Fibroblast of villous mesenchyme (primary cell): ENCODE measurements at regions not wholly inside any gene's neighbourhood (a gene's known extent, or its start where the extent isn't known, plus 50 kb on each side); places are given as distances from the start of the nearest gene placed in this dataset.
"Not testable (repeated sequence)": the region's sequence is repeated elsewhere in the genome, so short reads cannot be mapped to it uniquely, and the experiment has no call there.

Source experiments
- DNase-seq: peaks from one replicate; pipeline ENCODE4 v3.0.0-alpha.2; 2010; ENCODE audit warnings: low read depth
- H3K4me3 ChIP-seq: 2 replicates; pipeline ENCODE4 v1.5.1; 2011; ENCODE audit warnings: low read depth, mild to moderate bottlenecking, low read length
- TF ChIP-seq, protein P1 (sequence below): IDR thresholded peaks from 2 replicates; pipeline ENCODE4 v1.5.1; 2012; ENCODE audit warnings: low read depth, mild to moderate bottlenecking, low read length; ENCODE audit not compliant: insufficient read depth

DNA sequence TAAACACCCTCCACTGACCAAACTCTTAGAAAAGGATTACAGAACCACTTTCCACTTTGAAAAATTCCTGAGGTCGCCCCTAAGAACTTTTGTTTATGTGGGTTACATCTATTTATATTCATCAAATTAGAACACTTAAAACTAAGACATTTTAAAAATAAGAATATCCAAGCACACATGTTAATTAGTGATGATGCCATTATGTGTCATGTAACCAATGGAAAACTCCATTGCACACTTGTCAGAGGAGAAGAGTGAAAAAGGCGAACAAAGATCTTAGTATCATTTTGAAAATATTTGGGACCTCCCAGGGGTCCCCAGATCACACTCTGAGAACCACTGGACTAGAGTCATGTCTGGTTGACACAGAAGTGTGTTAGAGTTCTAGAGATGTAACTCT is 882.4 kb upstream of the AMELY start:
- TF ChIP-seq, protein P1, sequence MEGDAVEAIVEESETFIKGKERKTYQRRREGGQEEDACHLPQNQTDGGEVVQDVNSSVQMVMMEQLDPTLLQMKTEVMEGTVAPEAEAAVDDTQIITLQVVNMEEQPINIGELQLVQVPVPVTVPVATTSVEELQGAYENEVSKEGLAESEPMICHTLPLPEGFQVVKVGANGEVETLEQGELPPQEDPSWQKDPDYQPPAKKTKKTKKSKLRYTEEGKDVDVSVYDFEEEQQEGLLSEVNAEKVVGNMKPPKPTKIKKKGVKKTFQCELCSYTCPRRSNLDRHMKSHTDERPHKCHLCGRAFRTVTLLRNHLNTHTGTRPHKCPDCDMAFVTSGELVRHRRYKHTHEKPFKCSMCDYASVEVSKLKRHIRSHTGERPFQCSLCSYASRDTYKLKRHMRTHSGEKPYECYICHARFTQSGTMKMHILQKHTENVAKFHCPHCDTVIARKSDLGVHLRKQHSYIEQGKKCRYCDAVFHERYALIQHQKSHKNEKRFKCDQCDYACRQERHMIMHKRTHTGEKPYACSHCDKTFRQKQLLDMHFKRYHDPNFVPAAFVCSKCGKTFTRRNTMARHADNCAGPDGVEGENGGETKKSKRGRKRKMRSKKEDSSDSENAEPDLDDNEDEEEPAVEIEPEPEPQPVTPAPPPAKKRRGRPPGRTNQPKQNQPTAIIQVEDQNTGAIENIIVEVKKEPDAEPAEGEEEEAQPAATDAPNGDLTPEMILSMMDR, result no peak
- H3K4me3 ChIP-seq, result no peak overlapping the region
- DNase-seq, result peak; percentile 19

DNA sequence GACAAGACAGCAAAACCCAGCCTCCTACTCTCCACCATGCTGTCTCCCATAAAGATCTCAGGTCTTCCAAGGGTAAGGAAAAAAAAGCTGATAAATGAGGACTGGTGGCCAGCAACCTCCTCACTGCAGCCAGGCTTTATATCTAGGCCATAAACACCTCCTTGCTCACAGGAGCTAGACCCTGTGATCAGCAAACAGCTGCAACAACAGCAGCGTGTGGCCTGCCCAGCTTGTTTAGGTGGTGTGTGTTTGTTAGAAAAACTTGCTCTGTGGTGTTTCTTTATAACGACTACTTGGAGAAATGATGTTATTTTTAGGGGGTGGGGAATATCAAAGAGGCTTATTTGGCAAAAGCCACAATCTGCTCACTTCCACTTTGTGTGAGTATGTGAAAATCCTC is 880.9 kb upstream of the AMELY start:
- TF ChIP-seq, protein P1, result no peak
- no peak overlapping the region for H3K4me3 ChIP-seq
- no peak for DNase-seq

DNA sequence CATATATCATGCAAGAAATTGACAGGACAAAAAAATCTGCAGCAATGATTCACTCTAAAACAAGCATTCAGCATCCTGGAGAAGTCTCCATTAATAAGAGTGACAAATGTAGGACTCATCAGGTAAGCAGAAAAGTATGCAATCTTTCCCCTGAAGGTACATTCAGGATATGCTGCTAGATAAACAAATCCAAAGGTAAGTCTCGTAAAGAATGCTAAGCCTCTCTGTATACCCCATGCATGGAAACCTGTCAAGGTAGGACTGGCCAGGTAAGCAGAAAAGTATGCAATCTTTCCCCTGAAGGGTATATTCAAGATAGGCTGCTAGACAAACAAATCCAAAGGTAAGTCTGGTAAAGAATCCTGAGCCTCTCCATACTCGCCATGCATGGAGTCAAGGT is 869.9 kb upstream of the AMELY start:
- no peak for DNase-seq
- TF ChIP-seq, protein P1, result no peak
- no peak overlapping the region for H3K4me3 ChIP-seq

DNA sequence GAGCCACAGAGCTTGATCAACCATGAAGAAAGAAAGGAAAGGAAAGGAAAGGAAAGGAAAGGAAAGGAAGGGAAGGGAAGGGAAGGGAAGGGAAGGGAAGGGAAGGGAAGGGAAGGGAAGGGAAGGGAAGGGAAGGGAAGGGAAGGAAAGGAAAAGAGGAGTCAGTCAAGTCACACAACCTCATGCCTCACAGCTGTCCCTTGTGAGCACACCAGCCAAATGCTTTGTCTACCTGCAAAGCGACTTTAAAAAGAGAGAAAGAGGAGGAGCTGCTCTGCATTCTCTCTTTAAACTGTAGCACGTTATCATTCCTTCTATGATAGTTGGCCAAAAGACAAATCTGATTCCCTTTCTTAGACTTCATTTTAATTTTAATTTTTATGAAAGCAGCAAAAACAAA is 863.9 kb upstream of the AMELY start:
- not testable (repeated sequence) for H3K4me3 ChIP-seq, DNase-seq

DNA sequence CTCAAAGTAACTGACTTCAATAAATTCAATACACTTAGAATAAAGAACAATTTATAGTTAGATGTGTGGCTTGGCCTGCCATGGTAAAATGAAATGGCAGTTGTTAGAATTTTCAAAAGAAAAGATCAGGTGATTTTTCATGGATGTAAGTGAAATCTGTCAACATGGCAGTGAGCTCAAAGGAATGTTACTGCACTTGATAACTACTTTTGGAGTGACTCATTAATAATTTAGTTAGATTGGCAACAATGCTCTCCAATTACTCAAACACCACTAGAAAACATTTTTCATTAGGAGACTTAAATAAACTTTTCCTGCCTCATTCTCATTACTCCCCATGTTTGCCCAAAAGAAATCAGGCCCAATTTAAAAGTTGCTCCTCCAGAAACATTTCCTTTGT is 860.2 kb upstream of the AMELY start:
- no peak for DNase-seq
- TF ChIP-seq, protein P1, result no peak
- no peak overlapping the region for H3K4me3 ChIP-seq

DNA sequence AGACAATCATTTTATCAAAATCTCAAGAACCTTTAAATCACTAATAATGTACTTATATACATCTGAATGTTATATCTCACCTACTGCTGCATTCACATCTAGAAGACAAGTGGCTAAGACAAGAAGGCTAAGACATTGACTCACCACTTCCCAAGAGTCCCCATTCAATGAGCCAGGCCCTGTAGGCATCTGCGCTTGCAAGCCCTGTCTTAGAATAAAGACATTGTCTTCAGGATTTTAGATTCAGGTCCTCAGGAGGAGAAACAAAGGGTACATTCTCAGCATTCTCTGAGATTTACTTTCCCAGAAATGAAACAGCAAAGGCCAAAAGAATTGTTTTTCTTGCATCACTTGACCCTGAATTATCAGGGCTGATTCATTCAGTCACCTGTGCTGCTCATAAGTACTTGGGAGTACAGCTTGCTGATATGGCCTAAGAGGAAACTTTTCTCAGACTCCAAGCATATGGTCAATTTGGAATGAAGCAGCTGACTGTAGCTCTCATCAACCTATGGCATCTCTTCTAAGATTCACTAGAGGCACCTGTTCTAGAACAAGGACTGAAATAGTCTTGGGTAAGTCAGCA is 858.3 kb upstream of the AMELY start:
- DNase-seq, result no peak
- TF ChIP-seq, protein P1, result no peak
- no peak overlapping the region for H3K4me3 ChIP-seq

DNA sequence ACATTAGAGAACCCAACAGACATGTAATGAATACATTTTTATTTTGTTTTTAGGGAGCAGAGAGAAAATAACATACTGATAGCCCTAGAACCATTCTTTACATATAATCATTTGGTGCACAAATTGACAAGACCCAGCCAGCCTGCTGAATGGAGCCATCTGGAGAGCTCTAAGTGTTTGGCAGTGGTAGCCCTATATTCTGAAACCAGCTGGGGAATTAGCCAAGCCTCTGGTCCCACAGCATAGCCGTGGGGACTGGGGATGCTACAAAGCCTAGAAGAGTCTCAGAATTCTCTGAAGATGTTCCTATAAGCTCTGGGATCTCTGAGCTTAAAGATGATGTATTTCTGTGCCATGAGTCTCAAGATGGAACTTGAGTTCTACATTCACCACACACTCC is 857.3 kb upstream of the AMELY start:
- DNase-seq, result no peak
- no peak overlapping the region for H3K4me3 ChIP-seq
- TF ChIP-seq, protein P1, result no peak

DNA sequence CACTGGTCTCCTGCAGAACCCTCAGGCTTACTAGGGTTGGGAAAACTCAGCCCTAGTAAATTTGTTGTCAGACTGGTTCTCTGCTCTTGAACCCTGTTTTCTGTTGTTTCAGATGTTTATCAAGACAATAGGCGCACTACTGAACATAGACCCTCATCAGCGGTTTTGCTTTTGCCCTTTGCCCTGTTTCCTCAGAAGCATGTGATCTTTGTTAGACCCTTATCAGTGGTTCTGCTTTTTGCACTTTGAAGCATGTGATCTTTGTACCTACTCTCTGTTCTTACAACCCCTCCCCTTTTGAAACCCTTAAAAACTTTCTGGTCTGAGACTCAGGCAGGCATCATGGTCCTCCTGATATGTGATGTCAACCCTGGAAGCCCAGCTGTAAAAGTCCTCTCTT is 842.2 kb upstream of the AMELY start:
- TF ChIP-seq, protein P1, result no peak
- no peak overlapping the region for H3K4me3 ChIP-seq
- no peak for DNase-seq
